SU-DHL-6 (cell line): ENCODE measurements at regions not wholly inside any gene's neighbourhood (a gene's known extent, or its start where the extent isn't known, plus 50 kb on each side); places are given as distances from the start of the nearest gene placed in this dataset.

Experiments used
- H2AFZ ChIP-seq: fragments of 200-600 bp; sonication (generic); 2 replicates; pipeline ENCODE4 v1.6.1; 2014; ENCODE audit warnings: low read depth, mild to moderate bottlenecking, moderate library complexity, mixed read lengths, antibody characterized with exemption, low read length; ENCODE audit not compliant: severe bottlenecking
- H3F3A ChIP-seq: fragments of 200-600 bp; shearing (Covaris generic); 2 replicates; pipeline ENCODE4 v1.6.0; 2016; ENCODE audit warnings: antibody characterized with exemption, mild to moderate bottlenecking; ENCODE audit not compliant: insufficient read depth
- H3K27ac ChIP-seq: fragments of 200-600 bp; sonication (generic); 2 replicates; pipeline ENCODE4 v1.5.1; 2016; ENCODE audit warnings: low read depth, mild to moderate bottlenecking, low read length, moderate library complexity, mixed read lengths
- H3K27me3 ChIP-seq: fragments of 200-600 bp; sonication (generic), shearing (Covaris generic); 2 replicates; pipeline ENCODE4 v1.6.0; 2014; ENCODE audit warnings: mild to moderate bottlenecking, low read length
- H3K36me3 ChIP-seq: fragments of 200-600 bp; sonication (generic); 2 replicates; pipeline ENCODE4 v1.6.1; 2014; ENCODE audit warnings: mild to moderate bottlenecking, low read length, mixed read lengths
- H3K4me2 ChIP-seq: fragments of 300-600, 200-600 bp; shearing (Covaris generic), sonication (generic); 2 replicates; pipeline ENCODE4 v1.6.0; 2014; ENCODE audit warnings: low read length, low read depth, mild to moderate bottlenecking; ENCODE audit not compliant: poor library complexity, severe bottlenecking
- H3K4me3 ChIP-seq: fragments of 200-600 bp; sonication (generic); 2 replicates; pipeline ENCODE4 v1.5.1; 2014; ENCODE audit warnings: antibody characterized with exemption, low read length, mild to moderate bottlenecking, mixed read lengths; ENCODE audit not compliant: insufficient read depth, poor library complexity, severe bottlenecking
- H3K79me2 ChIP-seq: fragments of 200-600 bp; sonication (generic); 2 replicates; pipeline ENCODE4 v1.6.1; 2014; ENCODE audit warnings: mild to moderate bottlenecking, low read length, moderate library complexity; ENCODE audit not compliant: insufficient read depth
- H3K9ac ChIP-seq: fragments of 200-600 bp; sonication (generic); 2 replicates; pipeline ENCODE4 v1.7.0; 2014; ENCODE audit warnings: mild to moderate bottlenecking, low read length
- H3K9me2 ChIP-seq: fragments of 200-600 bp; sonication (generic); replicated peaks from 2 replicates; pipeline ENCODE4 v1.6.1; 2014; ENCODE audit warnings: low read length; ENCODE audit not compliant: insufficient read depth
- H3K9me3 ChIP-seq: fragments of 200-600 bp; sonication (generic); 2 replicates; pipeline ENCODE4 v1.6.1; 2014; ENCODE audit warnings: low read length, mixed read lengths; ENCODE audit not compliant: insufficient read depth
- H4K20me1 ChIP-seq: fragments of 200-600 bp; sonication (generic); 2 replicates; pipeline ENCODE4 v1.6.1; 2014; ENCODE audit warnings: low read depth, mild to moderate bottlenecking, antibody characterized with exemption, low read length, moderate library complexity, mixed read lengths
- CTCF ChIP-seq: fragments of 200-600 bp; sonication (generic); IDR thresholded peaks from one replicate; pipeline ENCODE4 v1.5.1; 2017; ENCODE audit warnings: antibody characterized with exemption, mild to moderate bottlenecking, low read length, moderate library complexity; ENCODE audit not compliant: insufficient read depth, poor library complexity, severe bottlenecking
- EZH2phosphoT487 ChIP-seq: fragments of 200-600 bp; sonication (generic), shearing (Covaris generic); conservative IDR thresholded peaks from 2 replicates; pipeline ENCODE4 v1.6.1; 2018; ENCODE audit warnings: mild to moderate bottlenecking, antibody characterized with exemption, low read length, moderate library complexity, mixed read lengths

- Histone ChIP-seq H3K9ac (no peak overlapping the region), H3K36me3 (no peaks in the 10 kb centered on the region), H3K4me2 (no peak overlapping the region), H3K9me2 (no peaks in the 10 kb centered on the region), H3K9me3 (no peaks in the 10 kb centered on the region), H3K79me2 (no peaks in the 10 kb centered on the region), H3K27ac (no peak overlapping the region), H3K27me3 (no peaks in the 10 kb centered on the region), H2AFZ (no peak overlapping the region), H3F3A (no peaks in the 10 kb centered on the region), H3K4me3 (no peak overlapping the region), H4K20me1 (no peaks in the 10 kb centered on the region)
- TF ChIP-seq EZH2phosphoT487: no peak
- TF ChIP-seq CTCF: no peak
Measured at GRCh38 chr4:53707491-53707890, 116.2 kb upstream of the LNX1 start.

DNA sequence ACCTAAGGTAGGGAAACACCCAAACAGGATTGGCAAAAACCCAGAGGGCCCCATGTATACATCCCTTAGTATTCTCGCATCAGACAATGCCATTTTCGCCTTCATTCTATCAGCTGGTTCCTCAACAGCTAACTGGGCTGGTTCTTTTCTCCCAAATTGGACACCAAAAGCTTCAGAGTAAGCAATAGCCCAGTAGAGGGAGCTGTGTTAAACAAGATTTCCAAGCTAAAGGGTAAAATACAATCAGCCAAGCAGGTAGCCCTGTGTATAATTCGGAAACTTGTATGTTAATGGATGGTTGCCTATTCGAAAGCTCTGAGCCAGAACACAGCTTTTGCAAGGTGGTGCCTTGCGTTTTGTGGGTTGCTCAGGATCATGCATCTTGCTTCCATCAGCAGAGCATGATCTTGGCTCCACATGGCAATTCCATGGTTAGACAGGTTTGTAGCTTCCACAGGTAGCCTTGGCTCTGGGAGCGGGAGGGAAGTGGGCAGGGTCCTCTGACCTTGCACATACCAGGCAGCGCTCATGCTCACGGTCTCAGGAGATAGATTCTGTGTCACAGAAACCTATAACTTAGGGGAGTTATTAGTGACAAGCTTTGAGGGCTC is 115.2 kb upstream of the LNX1 start:
- Histone ChIP-seq H3K4me2 (no peak overlapping the region), H3K27ac (no peak overlapping the region)

DNA sequence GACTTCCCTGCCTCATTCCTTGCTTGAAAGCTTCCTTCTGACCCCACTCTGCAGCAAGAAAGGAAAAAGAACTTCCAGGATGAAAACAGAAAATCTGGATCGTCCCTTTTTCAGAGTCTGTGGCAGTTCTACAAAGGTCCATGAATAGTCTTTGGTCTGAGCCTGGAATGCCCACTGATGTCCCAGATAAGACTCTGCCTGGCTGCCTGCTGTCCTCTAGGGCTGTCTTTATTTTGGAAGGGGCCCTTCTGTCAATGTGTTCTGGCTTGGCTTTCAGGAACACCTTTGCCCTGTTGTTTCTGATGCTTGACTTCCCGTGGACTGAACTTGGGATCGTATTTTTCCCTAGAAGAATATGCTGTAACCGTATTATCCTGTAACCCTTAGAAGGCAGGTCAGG is 114.7 kb upstream of the LNX1 start:
- Histone ChIP-seq H3K9me2 (no peaks in the 10 kb centered on the region), H3K4me2 (no peak overlapping the region), H3K4me3 (no peak overlapping the region), H3K9me3 (no peaks in the 10 kb centered on the region), H3K9ac (no peak overlapping the region), H3K36me3 (no peaks in the 10 kb centered on the region), H3K27ac (no peak overlapping the region), H3K79me2 (no peaks in the 10 kb centered on the region), H4K20me1 (no peaks in the 10 kb centered on the region), H3F3A (no peaks in the 10 kb centered on the region), H3K27me3 (no peaks in the 10 kb centered on the region), H2AFZ (no peak overlapping the region)
- TF ChIP-seq EZH2phosphoT487 (no peak), CTCF (no peak)

More for the DNA sequence above, 115.2 kb upstream of the LNX1 start:
- Histone ChIP-seq H3K79me2 (no peaks in the 10 kb centered on the region), H3K4me3 (no peak overlapping the region), H3K9me3 (no peaks in the 10 kb centered on the region), H3K9ac (no peak overlapping the region), H3K27me3 (no peaks in the 10 kb centered on the region), H2AFZ (no peak overlapping the region), H3K9me2 (no peaks in the 10 kb centered on the region), H3F3A (no peaks in the 10 kb centered on the region), H4K20me1 (no peaks in the 10 kb centered on the region), H3K36me3 (no peaks in the 10 kb centered on the region)
- no peak for TF ChIP-seq CTCF
- TF ChIP-seq EZH2phosphoT487: no peak
